Embryonic facial prominence (tissue), 1 donor: ENCODE measurements at regions not wholly inside any gene's neighbourhood (a gene's known extent, or its start where the extent isn't known, plus 50 kb on each side); places are given as distances from the start of the nearest gene placed in this dataset.
"Not testable (repeated sequence)": the region's sequence is repeated elsewhere in the genome, so short reads cannot be mapped to it uniquely, and the experiment has no call there.

Source experiments
- DNase-seq: peaks from one replicate; pipeline ENCODE4 v3.0.0-alpha.2; 2016; ENCODE audit errors: extremely low spot score

- no peak for DNase-seq
These were observed 930.7 kb upstream of the HS3ST1 start for GRCh38 chr4:12359420-12359819.

- DNase-seq = not testable (repeated sequence)
These were observed 904.4 kb upstream of the HS3ST1 start for GRCh38 chr4:12333083-12333482.

GRCh38 chr4:12324965-12325364 lies 896.3 kb upstream of the HS3ST1 start:
- no peak for DNase-seq

- no peak for DNase-seq
These were observed 891.1 kb upstream of the HS3ST1 start for GRCh38 chr4:12319765-12320164.

- DNase-seq = no peak
These were observed 876.2 kb upstream of the HS3ST1 start for GRCh38 chr4:12304905-12305304.

- DNase-seq = no peak
These were observed 867.7 kb upstream of the HS3ST1 start for GRCh38 chr4:12296366-12296765.

- no peak for DNase-seq
These were observed 865.3 kb upstream of the HS3ST1 start for GRCh38 chr4:12293906-12294525.

- no peak for DNase-seq
These were observed 857.7 kb upstream of the HS3ST1 start for GRCh38 chr4:12286351-12286750.

GRCh38 chr4:12270546-12270945 lies 841.9 kb upstream of the HS3ST1 start:
- DNase-seq = no peak

GRCh38 chr4:12265554-12265953 lies 836.9 kb upstream of the HS3ST1 start:
- DNase-seq = no peak

GRCh38 chr4:12260453-12260852 lies 831.8 kb upstream of the HS3ST1 start:
- DNase-seq = no peak

GRCh38 chr4:12244973-12245372 lies 816.3 kb upstream of the HS3ST1 start:
- DNase-seq = no peak

- DNase-seq = no peak
These were observed 813.7 kb upstream of the HS3ST1 start for GRCh38 chr4:12242354-12242753.

- DNase-seq = no peak
These were observed 811.4 kb upstream of the HS3ST1 start for GRCh38 chr4:12239897-12240636.

- DNase-seq = no peak
These were observed 802.4 kb upstream of the HS3ST1 start for GRCh38 chr4:12231098-12231497.

- DNase-seq = no peak
These were observed 792.3 kb upstream of the HS3ST1 start for GRCh38 chr4:12221031-12221430.

- no peak for DNase-seq
These were observed 782.9 kb upstream of the HS3ST1 start for GRCh38 chr4:12211636-12212035.

- DNase-seq = no peak
These were observed 778.7 kb upstream of the HS3ST1 start for GRCh38 chr4:12207396-12207795.

GRCh38 chr4:12206091-12206490 lies 777.4 kb upstream of the HS3ST1 start:
- no peak for DNase-seq

GRCh38 chr4:12203945-12204344 lies 775.3 kb upstream of the HS3ST1 start:
- DNase-seq = no peak

- DNase-seq = no peak
These were observed 771.5 kb upstream of the HS3ST1 start for GRCh38 chr4:12200226-12200625.

GRCh38 chr4:12186526-12186925 lies 757.8 kb upstream of the HS3ST1 start:
- DNase-seq = no peak
